ENCODE measurements at regions not wholly inside any gene's neighbourhood (a gene's known extent, or its start where the extent isn't known, plus 50 kb on each side); places are given as distances from the start of the nearest gene placed in this dataset.
"Not testable (repeated sequence)": the region's sequence is repeated elsewhere in the genome, so short reads cannot be mapped to it uniquely, and the experiment has no call there.

- DNase-seq (ENCODE audit: low spot score): no peak
These were observed 70.7 kb downstream of the CETN3 start for GRCh38 chr5:90338712-90339372.

GRCh38 chr5:90337449-90338052 lies 72.0 kb downstream of the CETN3 start:
- no peak for DNase-seq (ENCODE audit: low spot score)

- no peak for DNase-seq (ENCODE audit: low spot score)
These were observed 72.8 kb downstream of the CETN3 start for GRCh38 chr5:90336752-90337151.

- no peak for DNase-seq (ENCODE audit: low spot score)
These were observed 74.8 kb downstream of the CETN3 start for GRCh38 chr5:90334741-90335140.

- no peak for DNase-seq (ENCODE audit: low spot score)
These were observed 79.6 kb downstream of the CETN3 start for GRCh38 chr5:90329911-90330310.

GRCh38 chr5:90326995-90327394 lies 82.6 kb downstream of the CETN3 start:
- no peak for DNase-seq (ENCODE audit: low spot score)

- no peak for DNase-seq (ENCODE audit: low spot score)
These were observed 84.5 kb downstream of the CETN3 start for GRCh38 chr5:90325093-90325492.

GRCh38 chr5:90320348-90320747 lies 89.2 kb downstream of the CETN3 start:
- not testable (repeated sequence) for DNase-seq (ENCODE audit: low spot score)

GRCh38 chr5:90312027-90312426 lies 97.5 kb downstream of the CETN3 start:
- no peak for DNase-seq (ENCODE audit: low spot score)

- DNase-seq (ENCODE audit: low spot score): no peak
These were observed 98.2 kb downstream of the CETN3 start for GRCh38 chr5:90311401-90311800.

GRCh38 chr5:90308787-90309585 lies 100.6 kb downstream of the CETN3 start:
- no peak for DNase-seq (ENCODE audit: low spot score)

- DNase-seq (ENCODE audit: low spot score): no peak
These were observed 101.8 kb downstream of the CETN3 start for GRCh38 chr5:90307782-90308181.

GRCh38 chr5:90307322-90307721 lies 102.2 kb downstream of the CETN3 start:
- no peak for DNase-seq (ENCODE audit: low spot score)

- DNase-seq (ENCODE audit: low spot score): no peak
These were observed 102.9 kb downstream of the CETN3 start for GRCh38 chr5:90306613-90307012.

GRCh38 chr5:90305041-90305720 lies 104.4 kb downstream of the CETN3 start:
- DNase-seq (ENCODE audit: low spot score): no peak

- no peak for DNase-seq (ENCODE audit: low spot score)
These were observed 108.3 kb downstream of the CETN3 start for GRCh38 chr5:90301248-90301647.

- DNase-seq (ENCODE audit: low spot score): no peak
These were observed 112.4 kb downstream of the CETN3 start for GRCh38 chr5:90297045-90297764.

- no peak for DNase-seq (ENCODE audit: low spot score)
These were observed 115.0 kb downstream of the CETN3 start for GRCh38 chr5:90294604-90295003.

- DNase-seq (ENCODE audit: low spot score): no peak
These were observed 115.6 kb downstream of the CETN3 start for GRCh38 chr5:90293931-90294330.

GRCh38 chr5:90290648-90291047 lies 118.9 kb downstream of the CETN3 start:
- no peak for DNase-seq (ENCODE audit: low spot score)

GRCh38 chr5:90289837-90290236 lies 119.7 kb downstream of the CETN3 start:
- DNase-seq (ENCODE audit: low spot score): no peak

GRCh38 chr5:90287036-90287435 lies 122.5 kb downstream of the CETN3 start:
- DNase-seq (ENCODE audit: low spot score): no peak

Measured in hematopoietic multipotent progenitor cell treated with erythropoietin and hydrocortisone succinate and interleukin-3 and kit ligand, for 17 days (in vitro differentiated cells).